BLaER1 treated with 17β-estradiol and CSF1 and Interleukin-3, amounts not matched to agents 10 nM and 100 nM (cell line): ENCODE measurements at regions not wholly inside any gene's neighbourhood (a gene's known extent, or its start where the extent isn't known, plus 50 kb on each side); places are given as distances from the start of the nearest gene placed in this dataset.

ENCODE experiments used
- H3K27ac ChIP-seq, 11 experiments: shearing (Covaris generic); formaldehyde crosslinking; 2 replicates each; pipeline ENCODE4 v1.8.1; 2022
- H3K27me3 ChIP-seq, 11 experiments: shearing (Covaris generic); formaldehyde crosslinking; 2 replicates each; pipeline ENCODE4 v1.8.1; 2022
- H3K36me3 ChIP-seq, 11 experiments: shearing (Covaris generic); formaldehyde crosslinking; 2 replicates each; pipeline ENCODE4 v1.8.1; 2022
- H3K4me1 ChIP-seq, 10 experiments: shearing (Covaris generic); formaldehyde crosslinking; 2 replicates each; pipeline ENCODE4 v1.8.1; 2022
- H3K4me2 ChIP-seq, 11 experiments: shearing (Covaris generic); formaldehyde crosslinking; 2 replicates each; pipeline ENCODE4 v1.8.1; 2022
- H3K4me3 ChIP-seq, 10 experiments: shearing (Covaris generic); formaldehyde crosslinking; 2 replicates each; pipeline ENCODE4 v1.8.1; 2022
- H3K9ac ChIP-seq, 11 experiments: shearing (Covaris generic); formaldehyde crosslinking; 2 replicates each; pipeline ENCODE4 v1.8.1; 2022
- H3K9me3 ChIP-seq, 11 experiments: shearing (Covaris generic); formaldehyde crosslinking; replicated peaks in 1 of 11; 2 replicates each; pipeline ENCODE4 v1.8.1; 2022
- H4K20me1 ChIP-seq, 11 experiments: shearing (Covaris generic); formaldehyde crosslinking; 2 replicates each; pipeline ENCODE4 v1.8.1; 2022
- Cebpa-rat ChIP-seq, 11 experiments: shearing (Covaris generic); IDR thresholded peaks; 2 replicates each; pipeline ENCODE4 v1.8.1; 2022

DNA sequence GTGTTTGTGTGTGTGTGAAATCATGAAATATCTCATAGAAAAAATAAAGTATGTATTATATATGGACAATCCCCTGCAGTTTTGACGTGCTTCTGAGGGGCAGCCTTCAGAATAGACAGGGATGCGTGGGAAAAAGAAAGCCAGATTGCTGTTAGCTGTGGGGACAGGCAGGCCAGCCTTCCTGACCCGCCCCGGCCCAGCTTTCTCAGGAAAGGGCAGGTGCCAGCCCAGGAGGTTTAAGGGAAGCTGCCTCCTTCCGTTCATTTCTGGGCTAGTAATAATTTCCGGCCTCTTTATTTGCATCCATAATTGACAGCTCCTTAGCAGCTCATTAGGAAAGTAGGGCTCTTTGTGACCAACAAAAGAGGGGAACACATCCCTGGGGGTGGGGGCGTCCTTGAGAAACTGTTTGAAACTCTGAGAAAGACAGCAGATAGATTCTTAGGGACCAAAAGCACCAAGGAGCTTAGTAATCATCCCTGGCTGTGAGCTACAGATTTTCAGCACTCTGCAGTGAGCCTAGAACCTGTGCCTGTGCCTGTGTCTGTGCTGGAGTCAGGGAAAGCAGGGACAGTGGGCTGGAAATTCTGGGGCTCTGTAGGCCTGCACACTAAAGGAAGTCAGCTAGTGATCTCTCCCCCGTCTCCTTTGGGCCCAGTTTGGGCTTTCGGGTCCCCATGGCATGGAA is 632.9 kb upstream of the CADM1 start:
- H3K4me3 ChIP-seq = no peak overlapping the region
- no peak overlapping the region for H3K27ac ChIP-seq
- no peak overlapping the region for H3K9ac ChIP-seq
- no peaks in the 10 kb centered on the region for H4K20me1 ChIP-seq
- peaks cover 6 to 11% (median 8%) of the 10 kb centered on the region in 10 experiments; a peak in 19 of 20 replicates for H3K4me1 ChIP-seq
- peak overlapping the region; percentile 2 to 72 (median 60); a peak in 19 of 22 replicates for H3K4me2 ChIP-seq
- H3K36me3 ChIP-seq = no peaks in the 10 kb centered on the region
- H3K9me3 ChIP-seq = no peaks in the 10 kb centered on the region
- no peaks in the 10 kb centered on the region for H3K27me3 ChIP-seq
- no peak for TF ChIP-seq Cebpa-rat (IDR thresholded peaks at IDR 0.05)

DNA sequence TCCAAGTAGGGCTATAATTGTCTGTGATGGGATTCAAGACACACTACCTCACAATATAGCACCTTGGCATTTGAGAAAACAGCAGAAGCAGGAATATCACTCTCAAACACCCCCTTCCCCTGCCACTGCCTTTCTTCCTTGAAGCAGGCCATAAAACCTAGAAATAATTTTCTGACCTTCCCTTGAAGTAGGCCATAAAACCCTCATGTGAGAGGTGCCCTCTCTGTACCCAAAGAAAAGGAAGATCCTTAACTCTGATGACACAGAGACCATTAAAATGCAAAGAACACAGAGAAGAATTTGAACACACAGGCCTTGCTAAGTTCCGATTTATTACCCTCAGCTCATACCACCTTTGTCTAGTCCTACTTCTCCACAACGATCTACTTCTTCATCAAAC is 631.7 kb upstream of the CADM1 start:
- no peak overlapping the region for H3K4me3 ChIP-seq
- H3K9me3 ChIP-seq = no peaks in the 10 kb centered on the region
- H3K4me2 ChIP-seq = no peak overlapping the region
- no peak overlapping the region for H3K27ac ChIP-seq
- no peak overlapping the region for H3K9ac ChIP-seq
- peaks cover 6 to 11% (median 8%) of the 10 kb centered on the region in 10 experiments; a peak in 19 of 20 replicates for H3K4me1 ChIP-seq
- TF ChIP-seq Cebpa-rat (IDR thresholded peaks at IDR 0.05) = no peak
- H4K20me1 ChIP-seq = no peaks in the 10 kb centered on the region
- H3K36me3 ChIP-seq = no peaks in the 10 kb centered on the region
- H3K27me3 ChIP-seq = no peaks in the 10 kb centered on the region

DNA sequence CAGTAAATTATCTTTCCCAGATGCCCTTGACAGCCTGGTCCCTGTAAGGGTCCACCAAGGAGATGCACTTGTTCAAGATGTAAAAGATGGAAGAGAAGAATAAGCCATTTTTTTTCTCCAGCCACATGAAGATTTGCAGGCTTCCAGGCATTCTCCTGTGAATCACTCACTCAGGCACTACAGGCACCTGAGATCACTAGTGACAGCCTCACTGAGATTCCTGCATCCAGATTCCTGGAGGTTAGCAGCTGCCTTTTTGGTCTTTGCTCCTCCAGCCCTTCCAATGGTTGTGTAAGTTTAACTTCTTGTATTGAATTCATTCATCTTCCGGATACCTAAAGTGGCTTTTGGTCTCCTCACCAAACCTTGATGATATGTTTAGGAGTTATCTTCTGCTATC is 630.2 kb upstream of the CADM1 start:
- Histone ChIP-seq H3K27ac (no peak overlapping the region), H3K4me2 (no peak overlapping the region), H3K9ac (no peak overlapping the region), H3K4me1 (peaks cover 6 to 11% (median 8%) of the 10 kb centered on the region in 10 experiments; a peak in 19 of 20 replicates), H3K4me3 (no peak overlapping the region), H4K20me1 (no peaks in the 10 kb centered on the region), H3K27me3 (no peaks in the 10 kb centered on the region), H3K9me3 (no peaks in the 10 kb centered on the region), H3K36me3 (no peaks in the 10 kb centered on the region)
- TF ChIP-seq Cebpa-rat (IDR thresholded peaks at IDR 0.05) = no peak

DNA sequence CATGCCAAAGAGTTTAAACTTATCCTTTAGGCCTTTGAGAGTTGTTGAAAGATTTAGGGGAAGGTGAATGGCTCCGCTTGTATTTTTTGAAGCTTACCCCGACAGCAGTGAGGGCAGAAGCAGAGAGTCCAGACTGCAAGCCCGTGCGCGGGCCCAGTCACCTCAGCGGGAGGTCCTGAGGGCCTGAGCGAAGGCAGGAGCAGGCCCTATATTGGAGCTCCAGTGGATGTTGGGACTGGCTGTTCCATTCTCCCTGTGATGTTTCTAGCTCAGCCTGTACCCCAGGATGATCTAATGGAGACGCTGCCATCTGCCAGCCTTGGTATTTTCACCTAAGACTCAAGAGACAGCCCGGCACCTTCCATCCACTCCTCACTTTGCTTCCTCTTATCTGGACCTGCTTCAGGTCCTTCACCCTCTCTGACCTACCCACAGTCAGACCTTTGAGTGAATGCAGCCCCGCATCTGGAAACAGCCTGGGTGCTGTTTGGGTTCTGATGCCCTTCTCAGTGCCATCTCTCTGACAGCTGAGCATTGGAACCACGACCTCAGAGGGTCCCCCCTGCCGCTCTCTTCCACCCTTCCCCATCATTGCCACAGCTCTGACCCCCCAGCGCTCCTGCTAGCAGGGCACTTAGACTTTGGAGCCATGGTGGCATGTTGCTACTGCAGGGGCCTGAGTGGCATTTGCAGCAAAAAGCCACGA is 628.2 kb upstream of the CADM1 start:
- Histone ChIP-seq H3K4me3 (no peak overlapping the region), H3K27me3 (no peaks in the 10 kb centered on the region), H3K9ac (no peak overlapping the region), H3K36me3 (no peaks in the 10 kb centered on the region), H3K4me1 (peaks cover 6 to 8% (median 6%) of the 10 kb centered on the region in 10 experiments; a peak in 19 of 20 replicates), H3K27ac (no peak overlapping the region), H3K4me2 (no peak overlapping the region), H4K20me1 (no peaks in the 10 kb centered on the region), H3K9me3 (no peaks in the 10 kb centered on the region)
- no peak for TF ChIP-seq Cebpa-rat (IDR thresholded peaks at IDR 0.05)

DNA sequence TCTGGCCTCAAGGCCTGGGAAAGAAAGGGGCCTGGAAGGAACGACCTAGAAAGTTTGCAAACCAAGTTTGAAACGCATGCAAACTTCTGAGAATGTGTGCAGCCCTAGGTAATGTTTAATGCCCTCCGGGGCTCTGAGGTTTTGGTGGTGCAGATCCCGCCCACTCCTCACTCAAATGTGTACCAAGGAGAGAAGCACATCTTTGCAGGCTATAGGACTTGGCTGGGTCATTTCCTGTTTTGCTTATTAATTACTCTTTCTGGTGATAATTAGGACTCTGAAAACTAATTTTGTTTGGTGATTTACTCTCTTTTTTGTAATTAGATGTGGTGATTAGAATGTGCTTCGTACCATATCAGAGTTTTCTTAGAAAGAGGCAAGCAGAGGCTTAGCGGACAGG is 625.9 kb upstream of the CADM1 start:
- H3K27ac ChIP-seq = no peak overlapping the region
- TF ChIP-seq Cebpa-rat (IDR thresholded peaks at IDR 0.05) = no peak
- H3K4me2 ChIP-seq = no peak overlapping the region
- H4K20me1 ChIP-seq = no peaks in the 10 kb centered on the region
- H3K4me3 ChIP-seq = no peak overlapping the region
- no peaks in the 10 kb centered on the region for H3K9me3 ChIP-seq
- H3K4me1 ChIP-seq = peaks cover 0 to 13% (median 10%) of the 10 kb centered on the region in 10 experiments; a peak in 15 of 20 replicates
- H3K27me3 ChIP-seq = no peaks in the 10 kb centered on the region
- no peaks in the 10 kb centered on the region for H3K36me3 ChIP-seq
- H3K9ac ChIP-seq = no peak overlapping the region

DNA sequence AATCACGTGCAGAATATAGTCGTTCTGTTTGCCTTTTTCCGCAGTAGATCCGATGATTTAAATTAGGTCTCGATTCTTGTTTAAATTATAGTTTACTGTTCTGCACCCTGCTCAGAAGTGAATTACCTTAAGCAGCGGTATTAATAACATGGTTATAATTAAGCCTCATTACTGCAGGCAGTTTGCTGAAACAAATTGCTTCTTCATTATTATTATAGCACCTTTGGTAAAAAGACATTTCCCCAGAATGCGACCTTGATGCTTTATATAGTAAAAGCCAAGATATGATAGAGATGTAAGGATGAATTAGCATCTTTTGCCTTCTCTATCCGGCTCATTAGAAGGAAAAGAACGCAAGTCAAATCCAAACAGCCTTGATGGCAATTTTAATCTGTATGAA is 625.2 kb upstream of the CADM1 start:
- no peaks in the 10 kb centered on the region for H3K36me3 ChIP-seq
- no peak overlapping the region for H3K27ac ChIP-seq
- H3K27me3 ChIP-seq = no peaks in the 10 kb centered on the region
- TF ChIP-seq Cebpa-rat (IDR thresholded peaks at IDR 0.05) = no peak
- no peaks in the 10 kb centered on the region for H4K20me1 ChIP-seq
- peaks cover 0 to 13% (median 10%) of the 10 kb centered on the region in 10 experiments; a peak in 15 of 20 replicates for H3K4me1 ChIP-seq
- H3K4me2 ChIP-seq = no peak overlapping the region
- no peak overlapping the region for H3K4me3 ChIP-seq
- H3K9me3 ChIP-seq = no peaks in the 10 kb centered on the region
- H3K9ac ChIP-seq = no peak overlapping the region

DNA sequence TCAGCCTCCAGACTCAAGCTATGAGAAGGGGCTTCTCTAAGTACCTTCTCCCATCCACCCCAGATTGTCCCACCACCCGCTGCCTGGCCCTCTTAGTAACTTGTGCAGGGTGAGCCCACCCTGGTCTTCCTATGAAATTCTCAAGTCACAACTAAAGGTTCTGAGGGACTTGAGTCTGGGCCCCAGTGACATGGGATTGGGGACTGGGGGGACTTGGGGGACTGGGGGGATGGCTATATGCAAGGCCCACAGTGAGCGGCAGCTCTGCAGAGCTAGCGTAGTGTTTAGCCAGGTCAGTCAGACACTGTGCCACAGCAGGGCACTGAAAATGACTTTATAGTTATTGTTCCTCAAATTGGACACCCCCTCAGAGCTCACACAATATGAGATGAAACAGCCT is 622.3 kb upstream of the CADM1 start:
- no peak overlapping the region for H3K4me3 ChIP-seq
- H3K36me3 ChIP-seq = no peaks in the 10 kb centered on the region

DNA sequence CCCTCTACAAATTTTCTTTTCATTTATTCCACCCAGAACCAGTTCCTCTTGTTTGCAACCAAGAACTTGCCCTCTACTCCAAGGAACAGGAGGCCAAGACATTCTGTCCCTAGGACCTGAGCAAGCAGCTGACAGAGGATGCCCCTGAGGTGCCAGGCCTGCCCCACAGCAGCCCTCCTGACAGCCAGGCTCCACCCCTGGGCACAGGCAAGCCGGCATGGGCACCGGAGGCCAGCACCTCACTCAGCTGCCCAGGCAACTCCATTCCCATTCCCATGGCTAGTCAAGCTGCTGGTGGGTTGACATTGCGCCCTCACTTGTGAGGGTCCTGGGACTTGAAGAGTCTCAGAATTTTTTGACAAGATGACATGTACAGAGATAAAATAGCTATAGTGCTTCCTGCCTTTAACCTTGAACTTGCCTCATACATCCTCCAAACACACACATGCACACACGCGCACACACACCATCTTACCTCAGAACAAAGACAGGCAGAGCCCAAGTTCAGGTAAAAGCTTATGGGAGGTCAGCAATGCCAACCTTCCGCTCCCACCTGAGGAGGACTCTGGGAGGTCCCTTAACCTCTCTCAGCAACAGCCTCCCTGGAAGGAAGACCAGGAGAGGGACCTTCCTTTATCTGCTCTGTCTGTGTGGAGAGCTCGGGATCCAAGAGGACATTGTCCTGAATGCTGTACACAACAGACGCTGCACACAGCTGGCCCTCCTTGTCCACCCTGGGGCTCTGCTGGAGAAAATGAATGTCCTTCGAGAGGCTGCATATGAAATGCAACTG is 620.9 kb upstream of the CADM1 start:
- no peak for TF ChIP-seq Cebpa-rat (IDR thresholded peaks at IDR 0.05)
- H3K9ac ChIP-seq = no peak overlapping the region
- no peaks in the 10 kb centered on the region for H3K36me3 ChIP-seq

More for the DNA sequence above, 622.3 kb upstream of the CADM1 start:
- peak overlapping the region in 9 of 11 experiments; percentile 24 to 48 (median 41); a peak in 12 of 22 replicates for H3K4me2 ChIP-seq
- no peak overlapping the region for H3K9ac ChIP-seq
- no peak for TF ChIP-seq Cebpa-rat (IDR thresholded peaks at IDR 0.05)
- no peaks in the 10 kb centered on the region for H3K9me3 ChIP-seq
- H3K27me3 ChIP-seq = no peaks in the 10 kb centered on the region
- H3K27ac ChIP-seq = no peak overlapping the region
- no peaks in the 10 kb centered on the region for H4K20me1 ChIP-seq
- H3K4me1 ChIP-seq = peaks cover 0 to 15% (median 10%) of the 10 kb centered on the region in 10 experiments; a peak in 15 of 20 replicates

DNA sequence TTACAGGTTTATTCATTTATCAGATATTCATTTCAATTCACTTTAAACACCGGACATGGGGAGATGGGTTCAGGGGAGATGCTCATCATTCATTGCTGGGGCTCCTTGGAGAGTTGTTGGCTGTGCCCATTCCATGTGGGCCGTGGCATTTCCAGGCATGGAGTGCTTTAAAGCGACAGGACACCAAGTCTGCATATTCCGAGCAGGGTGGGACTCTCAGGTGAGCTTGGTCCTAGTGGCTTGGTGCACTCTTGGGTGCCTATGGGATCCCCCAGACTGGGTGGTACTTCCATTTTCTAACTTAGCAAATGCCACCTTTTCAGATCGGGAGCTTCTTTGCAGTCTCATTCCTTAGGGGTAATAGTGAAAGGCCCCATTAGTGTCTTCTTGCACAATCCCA is 619.5 kb upstream of the CADM1 start:
- TF ChIP-seq Cebpa-rat (IDR thresholded peaks at IDR 0.05) = 0 out of 22 replicates have a peak, but pooled peaks of 1 of the 11 experiments have one; percentile 9
- Histone ChIP-seq H3K9ac (no peak overlapping the region), H3K36me3 (no peaks in the 10 kb centered on the region), H3K27me3 (no peaks in the 10 kb centered on the region), H3K27ac (no peak overlapping the region), H3K4me1 (peaks cover 0 to 15% (median 10%) of the 10 kb centered on the region in 10 experiments; a peak in 15 of 20 replicates), H3K4me3 (no peak overlapping the region), H4K20me1 (no peaks in the 10 kb centered on the region), H3K9me3 (no peaks in the 10 kb centered on the region), H3K4me2 (no peak overlapping the region)

More for the DNA sequence above, 620.9 kb upstream of the CADM1 start:
- H3K4me1 ChIP-seq = peaks cover 0 to 15% (median 10%) of the 10 kb centered on the region in 10 experiments; a peak in 15 of 20 replicates
- no peak overlapping the region for H3K27ac ChIP-seq
- H3K9me3 ChIP-seq = no peaks in the 10 kb centered on the region
- no peak overlapping the region for H3K4me2 ChIP-seq
- H3K27me3 ChIP-seq = no peaks in the 10 kb centered on the region
- no peaks in the 10 kb centered on the region for H4K20me1 ChIP-seq
- H3K4me3 ChIP-seq = no peak overlapping the region
